GM23248 (cell line): ENCODE measurements at regions not wholly inside any gene's neighbourhood (a gene's known extent, or its start where the extent isn't known, plus 50 kb on each side); places are given as distances from the start of the nearest gene placed in this dataset.

Source experiments
- EZH2 ChIP-seq: fragments of 200-600 bp; sonication (generic); IDR thresholded peaks from 2 replicates; pipeline ENCODE4 v1.6.1; 2018; ENCODE audit warnings: antibody characterized with exemption, mild to moderate bottlenecking; ENCODE audit not compliant: insufficient read depth, poor library complexity, severe bottlenecking
- EZH2phosphoT487 ChIP-seq: fragments of 200-600 bp; sonication (generic); IDR thresholded peaks from 2 replicates; pipeline ENCODE4 v1.6.1; 2018; ENCODE audit warnings: antibody characterized with exemption, moderate library complexity, mild to moderate bottlenecking, low read depth; ENCODE audit not compliant: insufficient read depth

- TF ChIP-seq EZH2 (no peak), EZH2phosphoT487 (no peak)
These were observed 63.8 kb downstream of the GSC start for GRCh38 chr14:94706133-94706532.
